ENCODE measurements at regions not wholly inside any gene's neighbourhood (a gene's known extent, or its start where the extent isn't known, plus 50 kb on each side); places are given as distances from the start of the nearest gene placed in this dataset.

- Histone ChIP-seq H3K27ac (no peak overlapping the region), H3K36me3 (no peaks in the 10 kb centered on the region), H3K27me3 (ENCODE audit: insufficient read depth, low read depth, severe bottlenecking) (no peaks in the 10 kb centered on the region), H3K9me3 (ENCODE audit: severe bottlenecking) (no peaks in the 10 kb centered on the region), H3K4me3 (ENCODE audit: low read depth, low read length) (no peak overlapping the region)
- TF ChIP-seq CTCF (IDR thresholded peaks at IDR 0.05; ENCODE audit: low read depth, low read length) = no peak
- no peak for DNase-seq
Measured at GRCh38 chr4:126955292-126956183, 677.2 kb upstream of the INTU start.

GRCh38 chr4:126956184-126956897, 676.4 kb upstream of the INTU start:
- no peak for TF ChIP-seq CTCF (IDR thresholded peaks at IDR 0.05; ENCODE audit: low read depth, low read length)
- no peak for DNase-seq
- Histone ChIP-seq H3K4me3 (ENCODE audit: low read depth, low read length) (no peak overlapping the region), H3K27ac (no peak overlapping the region), H3K36me3 (no peaks in the 10 kb centered on the region), H3K9me3 (ENCODE audit: severe bottlenecking) (no peaks in the 10 kb centered on the region), H3K27me3 (ENCODE audit: insufficient read depth, low read depth, severe bottlenecking) (no peaks in the 10 kb centered on the region)

GRCh38 chr4:126957556-126957955, 675.2 kb upstream of the INTU start:
- Histone ChIP-seq H3K9me3 (ENCODE audit: severe bottlenecking) (no peaks in the 10 kb centered on the region), H3K27ac (no peak overlapping the region), H3K27me3 (ENCODE audit: insufficient read depth, low read depth, severe bottlenecking) (no peaks in the 10 kb centered on the region), H3K36me3 (no peaks in the 10 kb centered on the region), H3K4me3 (ENCODE audit: low read depth, low read length) (no peak overlapping the region)
- no peak for DNase-seq
- no peak for TF ChIP-seq CTCF (IDR thresholded peaks at IDR 0.05; ENCODE audit: low read depth, low read length)

GRCh38 chr4:126957987-126958386, 674.8 kb upstream of the INTU start:
- no peak overlapping the region for H3K4me3 ChIP-seq (ENCODE audit: low read depth, low read length)
- no peaks in the 10 kb centered on the region for H3K27me3 ChIP-seq (ENCODE audit: insufficient read depth, low read depth, severe bottlenecking)
- no peak for TF ChIP-seq CTCF (IDR thresholded peaks at IDR 0.05; ENCODE audit: low read depth, low read length)
- H3K36me3 ChIP-seq = no peaks in the 10 kb centered on the region
- no peaks in the 10 kb centered on the region for H3K9me3 ChIP-seq (ENCODE audit: severe bottlenecking)
- no peak overlapping the region for H3K27ac ChIP-seq
- no peak for DNase-seq

GRCh38 chr4:126958482-126958881, 674.3 kb upstream of the INTU start:
- DNase-seq = no peak
- TF ChIP-seq CTCF (IDR thresholded peaks at IDR 0.05; ENCODE audit: low read depth, low read length) = no peak
- H3K27ac ChIP-seq = no peak overlapping the region
- H3K9me3 ChIP-seq (ENCODE audit: severe bottlenecking) = no peaks in the 10 kb centered on the region
- no peak overlapping the region for H3K4me3 ChIP-seq (ENCODE audit: low read depth, low read length)
- H3K36me3 ChIP-seq = no peaks in the 10 kb centered on the region
- no peaks in the 10 kb centered on the region for H3K27me3 ChIP-seq (ENCODE audit: insufficient read depth, low read depth, severe bottlenecking)
